Endothelial cell of umbilical vein (primary cell): ENCODE measurements at regions not wholly inside any gene's neighbourhood (a gene's known extent, or its start where the extent isn't known, plus 50 kb on each side); places are given as distances from the start of the nearest gene placed in this dataset.

ENCODE experiments used
- BruUV-seq: library from RNA; stranded (reverse); fragments of 400-500 nt; replicated peaks from 2 replicates; lab custom pipeline; 2021; lab: Mats Ljungman, UMichigan
- CTCF ChIA-PET: fragments of 300-600, 350-600 bp; sonication (Branson Sonifier 250); formaldehyde crosslinking; loops from one replicate; lab custom pipeline; 2021; ENCODE audit warnings: antibody characterized with exemption, inconsistent platforms; lab: Charles Lee
- POLR2A ChIA-PET: fragments of 300-600, 350-600 bp; sonication (Branson Sonifier 250); formaldehyde crosslinking; loops from one replicate; lab custom pipeline; 2021; ENCODE audit warnings: antibody characterized with exemption, inconsistent platforms; lab: Charles Lee
- DNase-seq: peaks from one replicate; pipeline ENCODE4 v3.0.0-alpha.2; 2011; ENCODE audit warnings: low read depth, low spot score
- FAIRE-seq: peaks from 2 replicates; lab custom pipeline; 2011; peaks lifted over from hg19 to GRCh38; lab: Jason Lieb, UNC
- H2AFZ ChIP-seq: 2 replicates; pipeline ENCODE4 v1.6.0; 2012; ENCODE audit warnings: low read depth, low read length, control low read depth, inconsistent platforms
- H3K27ac ChIP-seq: 2 replicates; pipeline ENCODE4 v1.5.1; 2011; ENCODE audit warnings: low read depth, mild to moderate bottlenecking, control low read depth, low read length, moderate library complexity; ENCODE audit not compliant: insufficient read depth
- H3K27me3 ChIP-seq, 2 experiments: 2 replicates each; pipeline versions ENCODE4 v1.6.0 to v1.6.1; 2011; ENCODE audit warnings: low read length in 2 of 2, mixed read lengths in 1 of 2; ENCODE audit not compliant: control insufficient read depth in 2 of 2, insufficient read depth in 2 of 2
- H3K36me3 ChIP-seq, 2 experiments: 2 replicates in 1 of 2; 3 replicates in 1 of 2; pipeline ENCODE4 v1.5.1; 2011; ENCODE audit warnings: low read length in 2 of 2, mild to moderate bottlenecking in 1 of 2, moderate library complexity in 1 of 2; ENCODE audit not compliant: control insufficient read depth in 2 of 2, insufficient read depth in 2 of 2; ENCODE audit errors: extremely low read depth in 1 of 2
- H3K4me1 ChIP-seq: 3 replicates; pipeline ENCODE4 v1.5.1; 2011; ENCODE audit warnings: mild to moderate bottlenecking, low read length; ENCODE audit not compliant: control insufficient read depth, insufficient read depth; ENCODE audit errors: extremely low read depth
- H3K4me2 ChIP-seq: 2 replicates; pipeline ENCODE4 v1.6.1; 2011; ENCODE audit warnings: low read length, control low read depth, mixed read lengths; ENCODE audit not compliant: insufficient read depth
- H3K4me3 ChIP-seq, 3 experiments: fragments of 200-600 bp in 1 of 3; sonication (generic), shearing (Covaris generic) in 1 of 3; replicated peaks in 1 of 3; 2 replicates each; pipeline ENCODE4 v1.5.1; 2011 to 2016; ENCODE audit warnings: control low read depth in 3 of 3, low read length in 3 of 3, mild to moderate bottlenecking in 2 of 3, inconsistent platforms in 1 of 3, low read depth in 1 of 3, moderate library complexity in 1 of 3; ENCODE audit not compliant: insufficient read depth in 1 of 3
- H3K79me2 ChIP-seq: 2 replicates; pipeline ENCODE4 v1.6.0; 2012; ENCODE audit warnings: low read length, inconsistent platforms; ENCODE audit not compliant: control insufficient read depth, insufficient read depth
- H3K9ac ChIP-seq: replicated peaks from 2 replicates; pipeline ENCODE3; 2011; ENCODE audit warnings: low read length, control low read depth; ENCODE audit not compliant: insufficient read depth; ENCODE audit errors: extremely low read depth
- H3K9me1 ChIP-seq: replicated peaks from 3 replicates; pipeline ENCODE4 v1.6.0; 2011; ENCODE audit warnings: mild to moderate bottlenecking, low read length; ENCODE audit not compliant: control insufficient read depth, insufficient read depth; ENCODE audit errors: extremely low read depth
- H3K9me3 ChIP-seq: replicated peaks from 2 replicates; pipeline ENCODE4 v1.5.1; 2012; ENCODE audit warnings: low read length, inconsistent platforms; ENCODE audit not compliant: control insufficient read depth, insufficient read depth
- H4K20me1 ChIP-seq: replicated peaks from 2 replicates; pipeline ENCODE3; 2011; ENCODE audit warnings: mild to moderate bottlenecking, low read length; ENCODE audit not compliant: control insufficient read depth, insufficient read depth; ENCODE audit errors: extremely low read depth
- CTCF ChIP-seq, 2 donors: IDR thresholded peaks; 1 replicate in 1 of 2; 2 replicates in 1 of 2; pipeline ENCODE4 v1.5.1; 2011; ENCODE audit warnings: low read length in 2 of 2, mild to moderate bottlenecking in 2 of 2, moderate library complexity in 2 of 2, control low read depth in 1 of 2, inconsistent platforms in 1 of 2, low read depth in 1 of 2; ENCODE audit not compliant: insufficient read depth in 1 of 2; ENCODE audit errors: extremely low read depth in 1 of 2
- EZH2 ChIP-seq: IDR thresholded peaks from 2 replicates; pipeline ENCODE4 v1.6.1; 2012; ENCODE audit warnings: borderline replicate concordance, low read depth, mild to moderate bottlenecking, moderate library complexity, low read length, inconsistent platforms; ENCODE audit not compliant: severe bottlenecking
- FOS ChIP-seq: IDR thresholded peaks from 2 replicates; pipeline ENCODE4 v1.6.1; 2011; ENCODE audit warnings: mild to moderate bottlenecking, low read length, moderate library complexity, borderline replicate concordance; ENCODE audit not compliant: insufficient read depth
- GATA2 ChIP-seq: IDR thresholded peaks from 2 replicates; pipeline ENCODE4 v1.7.0; 2011; ENCODE audit warnings: low read depth, mild to moderate bottlenecking, moderate library complexity, mixed read lengths, low read length; ENCODE audit not compliant: insufficient read length, insufficient read depth
- JUN ChIP-seq: IDR thresholded peaks from 2 replicates; pipeline ENCODE4 v1.6.1; 2011; ENCODE audit warnings: borderline replicate concordance, low read depth; ENCODE audit not compliant: insufficient read length, insufficient read depth
- MAX ChIP-seq: IDR thresholded peaks from 2 replicates; pipeline ENCODE4 v1.6.1; 2011; ENCODE audit not compliant: insufficient read depth, insufficient read length
- MYC ChIP-seq: IDR thresholded peaks from one replicate; pipeline ENCODE4 v1.6.1; 2011; ENCODE audit warnings: mild to moderate bottlenecking, low read depth, low read length
- POLR2A ChIP-seq: IDR thresholded peaks from 2 replicates; pipeline ENCODE4 v1.6.1; 2012; ENCODE audit warnings: low read depth, mild to moderate bottlenecking, control low read depth, low read length
- POLR2AphosphoS5 ChIP-seq: IDR thresholded peaks from 2 replicates; pipeline ENCODE4 v1.6.1; 2012; ENCODE audit warnings: low read depth, mild to moderate bottlenecking, control low read depth, low read length, moderate library complexity; ENCODE audit not compliant: insufficient read depth
- dilution Hi-C: fragments of 300-500 bp; cut with MboI; formaldehyde crosslinking; loops from one replicate; pipeline ENCODE4 v1.15.0; 2019; ENCODE audit warnings: low sequenced_read_pairs; ENCODE audit not compliant: extremely low pct_ligation_motif_present
- intact Hi-C: fragments of 100-400 bp; cut with micrococcal nuclease; formaldehyde crosslinking; loops from one replicate; pipeline ENCODE4 v1.10.0; 2022

GRCh38 chr18:56444201-56444600, 194.2 kb downstream of the TXNL1 start:
- dilution Hi-C loops = no loop called here
- peaks cover 9% of the 10 kb centered on the region for H3K4me1 ChIP-seq
- no peak overlapping the region for H3K9ac ChIP-seq
- no peak overlapping the region for H3K4me2 ChIP-seq
- H3K4me3 ChIP-seq = no peak overlapping the region
- no TSS peak for BruUV-seq
- no peak for DNase-seq
- H3K36me3 ChIP-seq = no peaks in the 10 kb centered on the region
- no peak overlapping the region for H2AFZ ChIP-seq
- H3K27ac ChIP-seq = no peak overlapping the region
- no peaks in the 10 kb centered on the region for H3K79me2 ChIP-seq
- intact Hi-C loops = loop anchor here (5.0 kb wide), 1 partner anchor 362 kb away; no protein-coding TSS in a partner anchor
- TF ChIP-seq POLR2A = no peak
- no peak for TF ChIP-seq GATA2
- TF ChIP-seq MYC = no peak
- no peak for TF ChIP-seq EZH2
- no peak for TF ChIP-seq POLR2AphosphoS5
- no peak for TF ChIP-seq FOS
- TF ChIP-seq JUN = no peak
- no peak for TF ChIP-seq CTCF (IDR thresholded peaks at IDR 0.05; ENCODE audit: extremely low read depth in 1 of 2, insufficient read depth in 1 of 2, low read depth in 1 of 2, low read length in 2 of 2)
- no peak for TF ChIP-seq MAX
- H3K9me3 ChIP-seq = no peaks in the 10 kb centered on the region
- H3K9me1 ChIP-seq = no peaks in the 10 kb centered on the region
- FAIRE-seq = no peak
- H4K20me1 ChIP-seq = no peaks in the 10 kb centered on the region
- ChIA-PET CTCF (interaction anchor here (1.3 to 1.5 kb wide), 3 partner anchors 9 to 13 kb away, joined by 3 to 6 read pairs (median 3); no protein-coding TSS in a partner anchor), POLR2A (no interaction called here)
- H3K27me3 ChIP-seq = no peaks in the 10 kb centered on the region
